ENCODE measurements at regions not wholly inside any gene's neighbourhood (a gene's known extent, or its start where the extent isn't known, plus 50 kb on each side); places are given as distances from the start of the nearest gene placed in this dataset.

DNA sequence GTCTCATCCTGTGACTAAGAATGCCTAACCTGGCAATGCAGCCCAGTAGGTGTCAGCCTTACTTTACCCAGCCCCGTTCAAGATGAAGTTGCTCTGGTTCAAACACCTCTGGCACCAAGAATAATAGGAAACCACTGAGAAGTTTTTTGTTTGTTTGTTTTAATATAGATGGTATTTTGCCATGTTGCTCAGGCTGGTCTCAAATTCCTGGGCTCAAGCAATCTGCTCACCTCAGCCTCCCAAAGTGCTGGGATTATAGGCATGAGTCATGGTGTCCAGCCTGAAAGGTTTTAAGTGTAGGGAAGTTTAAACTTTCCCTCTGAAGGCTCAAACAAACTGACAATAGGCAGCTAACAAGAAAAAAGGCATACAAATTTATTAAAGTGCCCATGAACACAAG is 51.2 kb upstream of the ABCC4 start:
- no peaks in the 10 kb centered on the region for H3K36me3 ChIP-seq (ENCODE audit: control insufficient read depth, insufficient read depth, low read length)
- TF ChIP-seq, protein P1, sequence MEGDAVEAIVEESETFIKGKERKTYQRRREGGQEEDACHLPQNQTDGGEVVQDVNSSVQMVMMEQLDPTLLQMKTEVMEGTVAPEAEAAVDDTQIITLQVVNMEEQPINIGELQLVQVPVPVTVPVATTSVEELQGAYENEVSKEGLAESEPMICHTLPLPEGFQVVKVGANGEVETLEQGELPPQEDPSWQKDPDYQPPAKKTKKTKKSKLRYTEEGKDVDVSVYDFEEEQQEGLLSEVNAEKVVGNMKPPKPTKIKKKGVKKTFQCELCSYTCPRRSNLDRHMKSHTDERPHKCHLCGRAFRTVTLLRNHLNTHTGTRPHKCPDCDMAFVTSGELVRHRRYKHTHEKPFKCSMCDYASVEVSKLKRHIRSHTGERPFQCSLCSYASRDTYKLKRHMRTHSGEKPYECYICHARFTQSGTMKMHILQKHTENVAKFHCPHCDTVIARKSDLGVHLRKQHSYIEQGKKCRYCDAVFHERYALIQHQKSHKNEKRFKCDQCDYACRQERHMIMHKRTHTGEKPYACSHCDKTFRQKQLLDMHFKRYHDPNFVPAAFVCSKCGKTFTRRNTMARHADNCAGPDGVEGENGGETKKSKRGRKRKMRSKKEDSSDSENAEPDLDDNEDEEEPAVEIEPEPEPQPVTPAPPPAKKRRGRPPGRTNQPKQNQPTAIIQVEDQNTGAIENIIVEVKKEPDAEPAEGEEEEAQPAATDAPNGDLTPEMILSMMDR (IDR thresholded peaks at IDR 0.05; ENCODE audit: insufficient read depth, low read length, poor library complexity, severe bottlenecking): no peak
- no peak for DNase-seq (ENCODE audit: low read depth)
- no peaks in the 10 kb centered on the region for H3K27me3 ChIP-seq (ENCODE audit: control insufficient read depth, insufficient read depth, low read length)
- H3K4me3 ChIP-seq (ENCODE audit: low read depth, low read length): no peak overlapping the region

DNA sequence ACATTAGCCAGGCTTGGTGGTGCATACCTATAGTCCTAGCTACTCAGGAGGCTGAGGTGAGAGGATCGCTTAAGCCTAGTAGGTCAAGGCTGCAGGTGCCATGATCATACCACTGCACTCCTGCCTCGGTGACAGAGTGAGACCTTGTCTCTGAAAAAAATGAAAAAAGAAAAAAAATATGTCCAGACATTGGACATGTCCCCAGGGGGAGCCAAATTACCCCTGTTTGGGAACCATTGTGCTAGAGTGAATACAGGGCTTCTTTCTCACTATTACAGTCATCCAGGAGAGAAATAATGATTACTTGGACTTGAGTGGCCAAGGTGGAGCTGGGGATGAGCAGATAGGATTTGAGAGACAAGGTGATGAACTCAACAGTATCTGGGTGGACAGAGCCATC is 52.9 kb upstream of the ABCC4 start:
- TF ChIP-seq, protein P1 (IDR thresholded peaks at IDR 0.05; ENCODE audit: insufficient read depth, low read length, poor library complexity, severe bottlenecking): no peak
- Histone ChIP-seq H3K27me3 (ENCODE audit: control insufficient read depth, insufficient read depth, low read length) (no peaks in the 10 kb centered on the region), H3K36me3 (ENCODE audit: control insufficient read depth, insufficient read depth, low read length) (no peaks in the 10 kb centered on the region), H3K4me3 (ENCODE audit: low read depth, low read length) (no peak overlapping the region)
- no peak for DNase-seq (ENCODE audit: low read depth)

DNA sequence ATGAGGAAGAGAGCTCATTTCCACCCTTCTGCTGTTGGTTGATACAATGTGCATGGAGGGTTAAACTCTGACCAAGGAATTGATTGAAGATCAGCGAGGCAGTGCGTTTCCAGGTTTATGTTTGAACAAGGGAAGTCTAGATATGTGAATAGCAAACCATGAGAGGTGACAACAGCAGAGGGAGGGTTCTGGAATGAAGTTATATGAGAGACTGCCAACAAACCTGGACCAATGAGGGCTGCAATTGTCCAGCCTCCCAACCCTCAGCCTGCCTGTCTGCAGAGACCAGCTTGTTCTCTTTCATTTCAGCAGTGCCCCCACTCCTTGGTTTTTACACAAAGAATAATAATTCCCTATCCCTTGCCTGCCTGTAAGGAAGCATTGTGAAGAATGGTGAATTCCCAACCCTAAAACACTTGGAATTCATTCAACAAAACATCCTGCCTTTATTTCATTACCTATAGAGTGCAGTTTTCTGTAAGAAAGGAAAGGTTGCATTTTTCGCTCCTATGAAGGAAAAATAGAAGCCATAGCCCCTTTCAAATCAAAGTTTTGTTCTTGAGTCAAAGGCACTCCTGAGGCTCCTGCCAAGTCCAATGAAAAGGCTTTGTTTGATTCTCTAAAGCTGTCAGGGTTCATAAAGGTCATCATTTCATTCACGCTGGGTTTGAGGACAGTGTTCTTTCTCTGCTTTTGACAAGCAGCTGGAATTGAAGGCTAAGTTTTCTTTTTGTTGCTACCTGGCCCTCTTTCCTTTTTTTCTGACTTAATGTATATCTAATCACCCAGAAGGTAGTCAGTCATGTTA is 53.6 kb upstream of the ABCC4 start:
- no peak overlapping the region for H3K4me3 ChIP-seq (ENCODE audit: low read depth, low read length)
- no peaks in the 10 kb centered on the region for H3K27me3 ChIP-seq (ENCODE audit: control insufficient read depth, insufficient read depth, low read length)
- DNase-seq (ENCODE audit: low read depth): no peak
- TF ChIP-seq, protein P1 (IDR thresholded peaks at IDR 0.05; ENCODE audit: insufficient read depth, low read length, poor library complexity, severe bottlenecking): no peak
- no peaks in the 10 kb centered on the region for H3K36me3 ChIP-seq (ENCODE audit: control insufficient read depth, insufficient read depth, low read length)

DNA sequence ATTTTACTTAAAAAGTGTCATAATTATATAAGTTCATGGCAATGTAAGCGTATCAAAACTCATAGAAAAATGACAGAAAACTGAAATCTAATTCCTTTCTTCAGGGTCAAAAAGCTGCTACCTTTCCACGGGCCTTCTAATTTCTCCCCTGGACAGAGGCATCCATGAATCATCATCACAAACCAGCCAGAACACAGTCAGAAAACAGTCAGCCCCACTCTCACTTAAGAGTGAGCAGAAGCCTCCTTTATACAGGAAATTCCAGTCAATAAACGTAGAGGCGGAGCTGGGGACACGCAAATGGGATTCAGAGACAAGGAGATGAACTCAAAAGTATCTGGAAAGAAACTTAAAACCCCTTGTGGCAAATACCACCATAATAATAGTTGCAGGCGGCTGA is 54.2 kb upstream of the ABCC4 start:
- TF ChIP-seq, protein P1 (IDR thresholded peaks at IDR 0.05; ENCODE audit: insufficient read depth, low read length, poor library complexity, severe bottlenecking): no peak
- Histone ChIP-seq H3K27me3 (ENCODE audit: control insufficient read depth, insufficient read depth, low read length) (no peaks in the 10 kb centered on the region), H3K36me3 (ENCODE audit: control insufficient read depth, insufficient read depth, low read length) (no peaks in the 10 kb centered on the region), H3K4me3 (ENCODE audit: low read depth, low read length) (no peak overlapping the region)
- DNase-seq (ENCODE audit: low read depth): peak; percentile 37

DNA sequence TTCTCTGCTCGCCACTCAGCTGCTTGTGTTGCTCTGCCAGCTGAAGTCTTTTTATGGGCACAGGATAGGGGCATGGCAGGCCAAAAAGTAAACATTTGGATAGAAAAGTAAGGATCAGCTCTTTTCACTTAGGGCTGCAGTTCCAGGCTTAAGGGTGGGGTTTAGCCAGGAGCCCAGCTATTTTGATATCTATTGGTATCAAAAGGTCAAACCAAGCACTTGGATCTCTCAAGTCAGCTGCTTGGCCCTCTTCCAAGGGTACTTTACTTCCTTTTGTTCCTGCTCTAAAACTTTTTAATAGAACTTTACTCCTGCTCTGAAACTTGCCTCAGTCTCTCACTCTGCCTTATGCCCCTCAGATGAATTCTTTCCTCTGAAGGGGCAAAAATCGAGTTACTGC is 55.7 kb upstream of the ABCC4 start:
- H3K36me3 ChIP-seq (ENCODE audit: control insufficient read depth, insufficient read depth, low read length): no peaks in the 10 kb centered on the region
- no peaks in the 10 kb centered on the region for H3K27me3 ChIP-seq (ENCODE audit: control insufficient read depth, insufficient read depth, low read length)
- H3K4me3 ChIP-seq (ENCODE audit: low read depth, low read length): no peak overlapping the region
- TF ChIP-seq, protein P1 (IDR thresholded peaks at IDR 0.05; ENCODE audit: insufficient read depth, low read length, poor library complexity, severe bottlenecking): no peak
- DNase-seq (ENCODE audit: low read depth): no peak

DNA sequence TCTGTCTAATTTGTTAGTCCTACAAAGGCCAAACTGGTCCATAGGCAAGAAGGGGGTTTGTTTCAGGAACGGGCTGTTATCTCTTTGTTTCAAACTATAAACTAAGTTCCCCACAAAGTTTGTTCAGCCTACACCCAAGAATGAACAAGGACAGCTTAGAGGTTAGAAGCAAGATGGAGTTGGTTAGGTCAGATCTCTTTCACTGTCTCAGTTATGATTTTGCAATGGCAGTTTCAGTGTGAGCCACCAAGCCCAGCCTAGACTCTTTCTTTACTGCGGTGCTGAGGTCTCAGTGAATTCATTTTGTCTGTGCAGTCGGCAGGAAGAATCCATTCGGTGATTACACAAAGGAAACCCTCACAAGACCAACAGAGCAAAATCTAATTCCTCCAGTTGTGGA is 56.6 kb upstream of the ABCC4 start:
- Histone ChIP-seq H3K4me3 (ENCODE audit: low read depth, low read length) (no peak overlapping the region), H3K36me3 (ENCODE audit: control insufficient read depth, insufficient read depth, low read length) (no peaks in the 10 kb centered on the region), H3K27me3 (ENCODE audit: control insufficient read depth, insufficient read depth, low read length) (no peaks in the 10 kb centered on the region)
- TF ChIP-seq, protein P1 (IDR thresholded peaks at IDR 0.05; ENCODE audit: insufficient read depth, low read length, poor library complexity, severe bottlenecking): no peak
- DNase-seq (ENCODE audit: low read depth): no peak
